Lung (tissue), 11 donors: ENCODE measurements at regions not wholly inside any gene's neighbourhood (a gene's known extent, or its start where the extent isn't known, plus 50 kb on each side); places are given as distances from the start of the nearest gene placed in this dataset.

Source experiments
- ATAC-seq: fragments of 200-7000 bp; cut with Tn5 transposase; one replicate; pipeline ENCODE4 v1.9.1; 2020; ENCODE audit warnings: moderate number of reproducible peaks; ENCODE audit not compliant: insufficient read depth, low FRiP score
- DNase-seq, 3 donors: peaks; one replicate each; pipeline ENCODE4 v3.0.0-alpha.2; 2013 to 2017
- H3K27ac ChIP-seq, 2 donors: one replicate each; pipeline ENCODE4 v1.5.1; 2013; ENCODE audit warnings: mild to moderate bottlenecking in 2 of 2, moderate library complexity in 2 of 2, control low read depth in 1 of 2, inconsistent platforms in 1 of 2, low read depth in 1 of 2, low read length in 1 of 2
- H3K27me3 ChIP-seq, 3 donors: one replicate each; pipeline ENCODE4 v1.5.1; 2013; ENCODE audit warnings: low read length in 2 of 3; ENCODE audit not compliant: control insufficient read depth in 3 of 3, insufficient read depth in 3 of 3
- H3K36me3 ChIP-seq, 4 donors: one replicate each; pipeline ENCODE4 v1.5.1; 2013; ENCODE audit warnings: low read length in 4 of 4, mild to moderate bottlenecking in 1 of 4, moderate library complexity in 1 of 4; ENCODE audit not compliant: control insufficient read depth in 4 of 4, insufficient read depth in 4 of 4
- H3K4me1 ChIP-seq, 5 donors: one replicate each; pipeline ENCODE4 v1.5.1; 2013; ENCODE audit warnings: low read length in 5 of 5, mild to moderate bottlenecking in 2 of 5, moderate library complexity in 1 of 5; ENCODE audit not compliant: control insufficient read depth in 5 of 5, insufficient read depth in 5 of 5
- H3K4me3 ChIP-seq: one replicate; pipeline ENCODE4 v1.5.1; 2013; ENCODE audit warnings: mild to moderate bottlenecking, control low read depth, moderate library complexity
- H3K9ac ChIP-seq, 2 donors: one replicate each; pipeline ENCODE4 v1.5.1; 2013; ENCODE audit warnings: low read length in 2 of 2, control low read depth in 1 of 2; ENCODE audit not compliant: insufficient read depth in 1 of 2
- H3K9me3 ChIP-seq, 4 donors: one replicate each; pipeline ENCODE4 v1.5.1; 2013; ENCODE audit warnings: low read length in 3 of 4, mild to moderate bottlenecking in 1 of 4, moderate library complexity in 1 of 4; ENCODE audit not compliant: control insufficient read depth in 4 of 4, insufficient read depth in 3 of 4
- CTCF ChIP-seq: IDR thresholded peaks from 2 replicates; pipeline ENCODE4 v1.5.1; 2012; ENCODE audit warnings: mild to moderate bottlenecking; ENCODE audit errors: control extremely low read depth, extremely low read depth
- WGBS, 2 donors: extraction: QIAGEN DNeasy Blood & Tissue Kit; methylation state at CpG; one replicate each; pipeline ENCODE4 v1.1.7; 2013; 5-methylcytosine and 5-hydroxymethylcytosine counted together
- donor health status: control.
- donor health status: control.
- donor health status: Bipolar disorder and iron deficiency.
- donor health status: healthy.
- donor health status: DM: yes; HTN: yes; CAD: no.

DNA sequence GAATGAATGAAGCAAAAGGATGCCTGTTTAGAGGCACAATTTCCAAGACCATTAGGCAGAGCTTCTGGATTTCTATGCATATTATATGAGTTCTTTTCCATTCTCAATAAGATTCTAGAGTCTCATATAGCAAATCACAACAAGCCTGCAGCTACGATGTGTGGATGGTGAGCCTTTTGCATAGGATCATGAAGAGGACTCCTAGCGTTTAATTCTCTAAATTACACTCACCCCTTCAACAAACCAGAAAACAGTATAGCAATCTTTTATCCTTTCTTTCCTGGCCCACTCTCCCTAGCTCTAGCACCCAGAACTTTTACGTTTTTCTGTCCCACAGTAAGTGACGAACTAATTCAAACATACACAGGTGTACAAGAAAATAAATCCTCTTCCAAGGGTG, 293.1 kb upstream of the KLHL29 start:
- H3K27ac ChIP-seq = no peak overlapping the region
- 73 to 77% methylated on average over 4 of the region's 4 CpGs for WGBS, 2 donors

DNA sequence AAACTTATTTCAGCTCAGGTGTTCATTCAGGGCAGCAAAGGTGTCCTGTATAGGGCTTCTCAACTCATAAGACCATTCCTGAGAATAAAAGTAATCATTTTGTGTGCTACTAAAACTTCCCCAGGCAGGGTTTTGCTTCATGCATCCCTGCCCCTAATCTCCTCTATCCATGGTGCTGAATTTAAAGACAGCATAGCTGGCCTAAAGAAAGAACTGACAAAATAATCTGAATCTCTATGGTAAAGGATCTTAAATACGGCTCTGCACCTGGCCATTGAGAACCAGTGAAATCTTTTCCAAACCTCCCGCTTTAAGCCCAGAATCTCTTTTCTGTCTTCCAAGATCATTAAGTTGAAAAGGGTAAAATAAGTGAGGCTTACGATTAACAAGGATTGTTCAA, 292.1 kb upstream of the KLHL29 start:
- TF ChIP-seq CTCF = no peak
- no peaks in the 10 kb centered on the region for H3K36me3 ChIP-seq
- H3K4me1 ChIP-seq = no peaks in the 10 kb centered on the region
- DNase-seq (peak in 2 of 3 donors; percentile 62 to 80), ATAC-seq (no peak)
- WGBS, 2 donors = 56 to 63% methylated on average over 3 of the region's 3 CpGs
- no peak overlapping the region for H3K9ac ChIP-seq
- no peaks in the 10 kb centered on the region for H3K27me3 ChIP-seq
- no peak overlapping the region for H3K27ac ChIP-seq
- H3K9me3 ChIP-seq = peaks cover 0 to 6% (median 0%) of the 10 kb centered on the region in 4 donors
- no peak overlapping the region for H3K4me3 ChIP-seq

More for the DNA sequence above, 293.1 kb upstream of the KLHL29 start:
- Histone ChIP-seq H3K36me3 (no peaks in the 10 kb centered on the region), H3K27me3 (no peaks in the 10 kb centered on the region), H3K4me1 (no peaks in the 10 kb centered on the region), H3K4me3 (no peak overlapping the region), H3K9me3 (peaks cover 0 to 6% (median 0%) of the 10 kb centered on the region in 4 donors), H3K9ac (no peak overlapping the region)
- ATAC-seq (no peak), DNase-seq (no peak)
- no peak for TF ChIP-seq CTCF

GRCh38 chr2:23093513-23093912, 291.5 kb upstream of the KLHL29 start:
- no peak for ATAC-seq
- Histone ChIP-seq H3K4me3 (no peak overlapping the region), H3K27ac (no peak overlapping the region), H3K36me3 (no peaks in the 10 kb centered on the region), H3K9me3 (peaks cover 0 to 2% (median 0%) of the 10 kb centered on the region in 4 donors), H3K27me3 (no peaks in the 10 kb centered on the region), H3K9ac (no peak overlapping the region), H3K4me1 (no peaks in the 10 kb centered on the region)
- WGBS, 2 donors = 8 to 25% methylated on average over 1 of the region's 1 CpG
- DNase-seq = no peak
- TF ChIP-seq CTCF = no peak

GRCh38 chr2:23096906-23097602, 287.9 kb upstream of the KLHL29 start:
- DNase-seq (no peak), ATAC-seq (no peak)
- H3K4me1 ChIP-seq = no peaks in the 10 kb centered on the region
- no peak overlapping the region for H3K9ac ChIP-seq
- H3K9me3 ChIP-seq = no peaks in the 10 kb centered on the region
- WGBS, 2 donors = 63 to 69% methylated on average over 3 of the region's 3 CpGs
- no peak for TF ChIP-seq CTCF
- H3K27ac ChIP-seq = no peak overlapping the region
- no peak overlapping the region for H3K4me3 ChIP-seq
- H3K36me3 ChIP-seq = no peaks in the 10 kb centered on the region
- no peaks in the 10 kb centered on the region for H3K27me3 ChIP-seq
